ENCODE measurements at regions not wholly inside any gene's neighbourhood (a gene's known extent, or its start where the extent isn't known, plus 50 kb on each side); places are given as distances from the start of the nearest gene placed in this dataset.

DNA sequence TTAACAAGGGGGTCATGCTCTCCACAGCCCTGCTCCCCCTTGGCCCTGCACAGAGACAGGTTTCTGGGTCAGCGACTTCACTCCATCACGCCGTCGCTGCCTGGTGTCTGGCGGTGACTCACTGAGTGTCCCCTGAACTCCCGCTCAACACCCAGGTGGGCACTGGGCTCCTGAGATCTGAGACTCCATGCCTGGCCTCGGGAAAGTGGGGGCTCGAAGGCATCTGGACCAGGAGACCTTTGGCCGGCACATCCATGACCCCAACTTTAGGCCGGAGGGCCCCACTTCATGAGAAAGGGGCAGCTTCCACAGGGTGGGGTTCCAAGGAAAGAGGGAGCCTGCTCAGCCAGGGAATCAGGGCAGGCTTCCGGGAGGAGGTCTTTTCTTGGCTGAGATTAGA lies 79.3 kb upstream of the PRR5 start:
- Histone ChIP-seq H3K4me2 (ENCODE audit: low read length) (no peak overlapping the region), H3K9ac (ENCODE audit: low read length) (no peak overlapping the region), H3K9me3 (ENCODE audit: insufficient read depth, low read length) (0 out of 2 replicates have a peak, but pooled peaks cover 4% of the 10 kb centered on the region), H3K4me1 (ENCODE audit: low read length) (no peaks in the 10 kb centered on the region), H3K27ac (ENCODE audit: low read length) (no peak overlapping the region), H2AFZ (ENCODE audit: low read depth, low read length) (no peak overlapping the region), H3K27me3 (ENCODE audit: low read depth, low read length) (peaks cover 14% of the 10 kb centered on the region), H4K20me1 (ENCODE audit: insufficient read depth, low read length) (peaks cover 4% of the 10 kb centered on the region; the same call in 1 of the 2 replicates), H3K79me2 (ENCODE audit: low read length) (no peaks in the 10 kb centered on the region), H3K4me3 (ENCODE audit: low read length) (no peak overlapping the region), H3K36me3 (replicated peaks; ENCODE audit: low read depth, low read length) (no peaks in the 10 kb centered on the region)
- TF ChIP-seq, protein P1, sequence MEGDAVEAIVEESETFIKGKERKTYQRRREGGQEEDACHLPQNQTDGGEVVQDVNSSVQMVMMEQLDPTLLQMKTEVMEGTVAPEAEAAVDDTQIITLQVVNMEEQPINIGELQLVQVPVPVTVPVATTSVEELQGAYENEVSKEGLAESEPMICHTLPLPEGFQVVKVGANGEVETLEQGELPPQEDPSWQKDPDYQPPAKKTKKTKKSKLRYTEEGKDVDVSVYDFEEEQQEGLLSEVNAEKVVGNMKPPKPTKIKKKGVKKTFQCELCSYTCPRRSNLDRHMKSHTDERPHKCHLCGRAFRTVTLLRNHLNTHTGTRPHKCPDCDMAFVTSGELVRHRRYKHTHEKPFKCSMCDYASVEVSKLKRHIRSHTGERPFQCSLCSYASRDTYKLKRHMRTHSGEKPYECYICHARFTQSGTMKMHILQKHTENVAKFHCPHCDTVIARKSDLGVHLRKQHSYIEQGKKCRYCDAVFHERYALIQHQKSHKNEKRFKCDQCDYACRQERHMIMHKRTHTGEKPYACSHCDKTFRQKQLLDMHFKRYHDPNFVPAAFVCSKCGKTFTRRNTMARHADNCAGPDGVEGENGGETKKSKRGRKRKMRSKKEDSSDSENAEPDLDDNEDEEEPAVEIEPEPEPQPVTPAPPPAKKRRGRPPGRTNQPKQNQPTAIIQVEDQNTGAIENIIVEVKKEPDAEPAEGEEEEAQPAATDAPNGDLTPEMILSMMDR (IDR thresholded peaks at IDR 0.05; ENCODE audit: low read depth, low read length) = no peak
- TF ChIP-seq EZH2phosphoT487 (IDR thresholded peaks at IDR 0.05; ENCODE audit: low read depth) = no peak

DNA sequence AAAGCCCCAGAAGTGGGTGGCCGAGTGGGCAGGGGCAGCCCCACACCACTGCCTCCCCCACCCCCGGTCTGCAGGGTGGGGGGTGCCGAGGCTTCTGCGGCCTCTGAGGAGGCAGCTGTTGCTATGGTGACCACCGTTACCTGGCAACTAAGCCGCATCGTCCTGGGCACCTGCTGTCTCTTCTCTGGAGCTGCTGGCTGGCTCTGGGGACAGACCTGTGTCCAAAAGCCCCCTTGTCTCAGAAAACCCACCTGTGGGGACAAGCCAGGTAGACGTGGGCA lies 79.9 kb upstream of the PRR5 start:
- no peaks in the 10 kb centered on the region for H3K4me1 ChIP-seq (ENCODE audit: low read length)
- H3K27me3 ChIP-seq (ENCODE audit: low read depth, low read length) = peaks cover 14% of the 10 kb centered on the region
- H3K9ac ChIP-seq (ENCODE audit: low read length) = no peak overlapping the region
- H2AFZ ChIP-seq (ENCODE audit: low read depth, low read length) = no peak overlapping the region
- no peak overlapping the region for H3K4me3 ChIP-seq (ENCODE audit: low read length)
- 0 out of 2 replicates have a peak, but pooled peaks cover 4% of the 10 kb centered on the region for H3K9me3 ChIP-seq (ENCODE audit: insufficient read depth, low read length)
- H3K4me2 ChIP-seq (ENCODE audit: low read length) = no peak overlapping the region
- no peaks in the 10 kb centered on the region for H3K36me3 ChIP-seq (replicated peaks; ENCODE audit: low read depth, low read length)
- peaks cover 4% of the 10 kb centered on the region; the same call in 1 of the 2 replicates for H4K20me1 ChIP-seq (ENCODE audit: insufficient read depth, low read length)
- H3K79me2 ChIP-seq (ENCODE audit: low read length) = no peaks in the 10 kb centered on the region
- H3K27ac ChIP-seq (ENCODE audit: low read length) = no peak overlapping the region
- no peak for TF ChIP-seq EZH2phosphoT487 (IDR thresholded peaks at IDR 0.05; ENCODE audit: low read depth)
- TF ChIP-seq, protein P1 (IDR thresholded peaks at IDR 0.05; ENCODE audit: low read depth, low read length) = no peak

DNA sequence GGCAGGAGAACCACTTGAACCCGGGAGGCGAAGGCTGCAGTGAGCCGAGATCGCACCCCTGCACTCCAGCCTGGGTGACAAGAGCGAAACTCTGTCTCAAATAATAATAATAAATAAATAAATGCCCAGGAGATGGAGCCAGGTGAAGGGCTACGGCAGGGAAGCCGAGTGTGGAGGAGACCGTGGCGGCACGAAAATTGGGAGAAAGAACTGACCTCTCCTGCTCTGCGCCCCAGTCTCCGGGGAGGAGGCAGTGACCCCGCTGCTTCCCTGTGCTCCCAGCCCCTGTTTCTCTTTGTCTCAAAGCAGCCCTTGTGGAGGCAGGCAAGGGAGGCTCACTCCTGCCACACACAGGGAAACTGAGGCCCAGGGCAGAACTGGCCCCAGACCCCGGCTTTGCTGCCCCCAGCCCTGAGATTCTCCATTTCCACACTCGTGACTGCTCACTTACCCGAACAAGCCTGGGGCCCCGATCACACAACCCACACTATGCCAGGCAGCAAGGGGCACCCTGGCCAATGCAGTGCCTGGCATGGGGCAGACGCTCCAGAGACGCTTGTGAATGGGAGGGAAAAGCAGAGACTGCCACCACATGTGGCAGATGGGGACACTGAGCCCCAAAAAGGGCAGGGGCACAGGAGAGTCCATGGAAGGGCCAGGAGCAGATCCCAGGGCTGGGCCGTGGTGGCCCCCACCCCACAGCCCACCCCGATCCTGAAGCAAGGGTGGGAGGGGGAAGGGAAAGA lies 80.4 kb upstream of the PRR5 start:
- Histone ChIP-seq H3K4me1 (ENCODE audit: low read length) (no peaks in the 10 kb centered on the region), H3K27ac (ENCODE audit: low read length) (no peak overlapping the region), H3K9me3 (ENCODE audit: insufficient read depth, low read length) (0 out of 2 replicates have a peak, but pooled peaks cover 4% of the 10 kb centered on the region), H3K9ac (ENCODE audit: low read length) (no peak overlapping the region), H3K79me2 (ENCODE audit: low read length) (no peaks in the 10 kb centered on the region), H3K27me3 (ENCODE audit: low read depth, low read length) (peaks cover 14% of the 10 kb centered on the region), H3K4me2 (ENCODE audit: low read length) (no peak overlapping the region), H4K20me1 (ENCODE audit: insufficient read depth, low read length) (peaks cover 4% of the 10 kb centered on the region; the same call in 1 of the 2 replicates), H2AFZ (ENCODE audit: low read depth, low read length) (no peak overlapping the region), H3K36me3 (replicated peaks; ENCODE audit: low read depth, low read length) (no peaks in the 10 kb centered on the region), H3K4me3 (ENCODE audit: low read length) (no peak overlapping the region)
- TF ChIP-seq EZH2phosphoT487 (IDR thresholded peaks at IDR 0.05; ENCODE audit: low read depth) = no peak
- TF ChIP-seq, protein P1 (IDR thresholded peaks at IDR 0.05; ENCODE audit: low read depth, low read length) = no peak

DNA sequence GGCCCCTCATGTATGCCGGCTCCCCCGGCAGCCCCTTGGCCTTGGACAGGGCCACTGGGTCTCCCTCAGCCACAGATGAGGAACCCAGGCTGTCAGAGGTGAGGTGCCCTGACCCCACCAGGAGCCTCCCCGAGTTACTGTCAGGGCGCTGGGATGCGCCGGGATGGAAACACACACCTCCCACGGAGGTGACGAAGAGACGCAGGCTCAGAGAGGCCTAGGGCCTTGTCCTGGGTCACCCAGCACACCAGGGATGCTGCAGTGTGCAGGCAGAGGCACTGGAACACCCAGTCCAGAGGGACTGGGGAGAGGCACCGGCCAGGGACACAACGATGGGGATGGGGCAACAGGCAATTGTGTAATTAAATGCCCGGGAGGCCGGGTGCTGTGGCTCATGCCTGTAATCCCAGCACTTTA lies 81.2 kb upstream of the PRR5 start:
- Histone ChIP-seq H3K4me3 (ENCODE audit: low read length) (no peak overlapping the region), H3K4me1 (ENCODE audit: low read length) (no peaks in the 10 kb centered on the region), H3K4me2 (ENCODE audit: low read length) (no peak overlapping the region), H3K9me3 (ENCODE audit: insufficient read depth, low read length) (0 out of 2 replicates have a peak, but pooled peaks cover 4% of the 10 kb centered on the region), H4K20me1 (ENCODE audit: insufficient read depth, low read length) (peaks cover 4% of the 10 kb centered on the region; the same call in 1 of the 2 replicates), H3K36me3 (replicated peaks; ENCODE audit: low read depth, low read length) (no peaks in the 10 kb centered on the region), H3K27ac (ENCODE audit: low read length) (no peak overlapping the region), H3K27me3 (ENCODE audit: low read depth, low read length) (peaks cover 14% of the 10 kb centered on the region), H2AFZ (ENCODE audit: low read depth, low read length) (no peak overlapping the region), H3K9ac (ENCODE audit: low read length) (no peak overlapping the region), H3K79me2 (ENCODE audit: low read length) (no peaks in the 10 kb centered on the region)
- TF ChIP-seq, protein P1 (IDR thresholded peaks at IDR 0.05; ENCODE audit: low read depth, low read length) = no peak
- no peak for TF ChIP-seq EZH2phosphoT487 (IDR thresholded peaks at IDR 0.05; ENCODE audit: low read depth)

Data from OCI-LY3 (cell line).